ENCODE measurements at regions not wholly inside any gene's neighbourhood (a gene's known extent, or its start where the extent isn't known, plus 50 kb on each side); places are given as distances from the start of the nearest gene placed in this dataset.

- TF ChIP-seq GATA2 (IDR thresholded peaks at IDR 0.05; ENCODE audit: low read depth, low read length) (no peak), GATA3 (IDR thresholded peaks at IDR 0.05; ENCODE audit: low read depth, low read length) (no peak)
Measured at GRCh38 chr5:129363991-129364390, 96.1 kb upstream of the ADAMTS19 start.

GRCh38 chr5:129367883-129368282 lies 92.2 kb upstream of the ADAMTS19 start:
- TF ChIP-seq GATA2 (IDR thresholded peaks at IDR 0.05; ENCODE audit: low read depth, low read length), result no peak
- no peak for TF ChIP-seq GATA3 (IDR thresholded peaks at IDR 0.05; ENCODE audit: low read depth, low read length)

- no peak for TF ChIP-seq GATA2 (IDR thresholded peaks at IDR 0.05; ENCODE audit: low read depth, low read length)
- TF ChIP-seq GATA3 (IDR thresholded peaks at IDR 0.05; ENCODE audit: low read depth, low read length), result no peak
Measured at GRCh38 chr5:129372025-129372424, 88.1 kb upstream of the ADAMTS19 start.

GRCh38 chr5:129377504-129377903 lies 82.6 kb upstream of the ADAMTS19 start:
- TF ChIP-seq GATA3 (IDR thresholded peaks at IDR 0.05; ENCODE audit: low read depth, low read length) (no peak), GATA2 (IDR thresholded peaks at IDR 0.05; ENCODE audit: low read depth, low read length) (no peak)

GRCh38 chr5:129378961-129379360 lies 81.1 kb upstream of the ADAMTS19 start:
- TF ChIP-seq GATA2 (IDR thresholded peaks at IDR 0.05; ENCODE audit: low read depth, low read length) (no peak), GATA3 (IDR thresholded peaks at IDR 0.05; ENCODE audit: low read depth, low read length) (no peak)

GRCh38 chr5:129379406-129379805 lies 80.7 kb upstream of the ADAMTS19 start:
- TF ChIP-seq GATA3 (IDR thresholded peaks at IDR 0.05; ENCODE audit: low read depth, low read length) (no peak), GATA2 (IDR thresholded peaks at IDR 0.05; ENCODE audit: low read depth, low read length) (no peak)

GRCh38 chr5:129382921-129383672 lies 77.0 kb upstream of the ADAMTS19 start:
- no peak for TF ChIP-seq GATA2 (IDR thresholded peaks at IDR 0.05; ENCODE audit: low read depth, low read length)
- no peak for TF ChIP-seq GATA3 (IDR thresholded peaks at IDR 0.05; ENCODE audit: low read depth, low read length)

GRCh38 chr5:129384193-129384592 lies 75.9 kb upstream of the ADAMTS19 start:
- TF ChIP-seq GATA3 (IDR thresholded peaks at IDR 0.05; ENCODE audit: low read depth, low read length), result no peak
- TF ChIP-seq GATA2 (IDR thresholded peaks at IDR 0.05; ENCODE audit: low read depth, low read length), result no peak

GRCh38 chr5:129384736-129385135 lies 75.4 kb upstream of the ADAMTS19 start:
- TF ChIP-seq GATA2 (IDR thresholded peaks at IDR 0.05; ENCODE audit: low read depth, low read length), result no peak
- no peak for TF ChIP-seq GATA3 (IDR thresholded peaks at IDR 0.05; ENCODE audit: low read depth, low read length)

GRCh38 chr5:129387944-129388343 lies 72.2 kb upstream of the ADAMTS19 start:
- no peak for TF ChIP-seq GATA2 (IDR thresholded peaks at IDR 0.05; ENCODE audit: low read depth, low read length)
- TF ChIP-seq GATA3 (IDR thresholded peaks at IDR 0.05; ENCODE audit: low read depth, low read length), result no peak

- TF ChIP-seq GATA3 (IDR thresholded peaks at IDR 0.05; ENCODE audit: low read depth, low read length), result no peak
- TF ChIP-seq GATA2 (IDR thresholded peaks at IDR 0.05; ENCODE audit: low read depth, low read length), result no peak
Measured at GRCh38 chr5:129392681-129393080, 67.4 kb upstream of the ADAMTS19 start.

- no peak for TF ChIP-seq GATA2 (IDR thresholded peaks at IDR 0.05; ENCODE audit: low read depth, low read length)
- no peak for TF ChIP-seq GATA3 (IDR thresholded peaks at IDR 0.05; ENCODE audit: low read depth, low read length)
Measured at GRCh38 chr5:129395247-129395646, 64.9 kb upstream of the ADAMTS19 start.

- TF ChIP-seq GATA3 (IDR thresholded peaks at IDR 0.05; ENCODE audit: low read depth, low read length) (no peak), GATA2 (IDR thresholded peaks at IDR 0.05; ENCODE audit: low read depth, low read length) (no peak)
Measured at GRCh38 chr5:129398026-129398678, 61.9 kb upstream of the ADAMTS19 start.

GRCh38 chr5:129399069-129399468 lies 61.0 kb upstream of the ADAMTS19 start:
- TF ChIP-seq GATA3 (IDR thresholded peaks at IDR 0.05; ENCODE audit: low read depth, low read length) (no peak), GATA2 (IDR thresholded peaks at IDR 0.05; ENCODE audit: low read depth, low read length) (no peak)

GRCh38 chr5:129400395-129400983 lies 59.6 kb upstream of the ADAMTS19 start:
- TF ChIP-seq GATA3 (IDR thresholded peaks at IDR 0.05; ENCODE audit: low read depth, low read length), result no peak
- no peak for TF ChIP-seq GATA2 (IDR thresholded peaks at IDR 0.05; ENCODE audit: low read depth, low read length)

All from SH-SY5Y (cell line).